B cell (primary cell): ENCODE measurements at regions not wholly inside any gene's neighbourhood (a gene's known extent, or its start where the extent isn't known, plus 50 kb on each side); places are given as distances from the start of the nearest gene placed in this dataset.

ENCODE experiments used
- ATAC-seq: fragments of 200-7000 bp; cut with Tn5 transposase; one replicate; pipeline ENCODE4 v1.10.0; 2021; ENCODE audit warnings: low read depth, mild to moderate bottlenecking, moderate number of reproducible peaks, moderate library complexity
- CTCF ChIA-PET: fragments of 350-600 bp; sonication (Branson Sonifier 250); formaldehyde crosslinking; loops from one replicate; lab custom pipeline; 2021; ENCODE audit warnings: antibody characterized with exemption, inconsistent platforms; lab: Charles Lee
- POLR2A ChIA-PET: fragments of 350-600 bp; sonication (Branson Sonifier 250); formaldehyde crosslinking; loops from one replicate; lab custom pipeline; 2021; ENCODE audit warnings: antibody characterized with exemption; lab: Charles Lee
- DNase-seq: peaks from one replicate; pipeline ENCODE4 v3.0.0; 2013
- H2AFZ ChIP-seq: 2 replicates; pipeline ENCODE4 v1.6.1; 2012; ENCODE audit warnings: mild to moderate bottlenecking, low read depth, low read length; ENCODE audit not compliant: insufficient read depth, poor library complexity, severe bottlenecking
- H3K27ac ChIP-seq, 2 donors: 1 replicate in 1 of 2; 2 replicates in 1 of 2; pipeline ENCODE4 v1.5.1; 2012 to 2013; ENCODE audit warnings: low read length in 2 of 2, mild to moderate bottlenecking in 2 of 2, moderate library complexity in 1 of 2
- H3K27me3 ChIP-seq, 4 experiments: fragments of 200-600 bp in 1 of 4; sonication (generic) in 1 of 4; replicated peaks in 1 of 4; 1 replicate in 2 of 4; 2 replicates in 2 of 4; pipeline versions ENCODE4 v1.6.1 to v1.7.0; 2013 to 2016; ENCODE audit warnings: low read length in 3 of 4, mild to moderate bottlenecking in 2 of 4, mixed read lengths in 1 of 4, moderate library complexity in 1 of 4; ENCODE audit not compliant: insufficient read depth in 4 of 4, control insufficient read depth in 3 of 4; ENCODE audit errors: control extremely low read depth in 1 of 4
- H3K36me3 ChIP-seq, 2 experiments: replicated peaks in 1 of 2; 1 replicate in 1 of 2; 2 replicates in 1 of 2; pipeline versions ENCODE4 v1.6.1 to v1.7.1; 2013; ENCODE audit warnings: low read length in 1 of 2; ENCODE audit not compliant: insufficient read depth in 2 of 2, control insufficient read depth in 1 of 2; ENCODE audit errors: control extremely low read depth in 1 of 2, extremely low read depth in 1 of 2
- H3K4me1 ChIP-seq, 2 donors: fragments of 200-600 bp in 1 of 2; sonication (generic) in 1 of 2; 1 replicate in 1 of 2; 2 replicates in 1 of 2; pipeline versions ENCODE4 v1.5.1 to v1.6.1; 2013 to 2017; ENCODE audit warnings: low read length in 2 of 2; ENCODE audit not compliant: control insufficient read depth in 2 of 2, insufficient read depth in 2 of 2
- H3K4me2 ChIP-seq: replicated peaks from 2 replicates; pipeline ENCODE3; 2012; ENCODE audit warnings: mild to moderate bottlenecking, low read depth, low read length; ENCODE audit not compliant: poor library complexity, severe bottlenecking
- H3K4me3 ChIP-seq, 5 experiments: fragments of 200-600 bp in 1 of 5; sonication (generic) in 1 of 5; 1 replicate in 3 of 5; 2 replicates in 2 of 5; pipeline versions ENCODE4 v1.5.1 to v1.7.0; 2011 to 2016; ENCODE audit warnings: low read length in 4 of 5, mild to moderate bottlenecking in 4 of 5, low read depth in 2 of 5, control low read depth in 1 of 5, moderate library complexity in 1 of 5; ENCODE audit not compliant: insufficient read depth in 1 of 5; ENCODE audit errors: control extremely low read depth in 1 of 5, extremely low read depth in 1 of 5
- H3K79me2 ChIP-seq: fragments of 200-600 bp; sonication (generic); one replicate; pipeline ENCODE4 v1.6.0; 2016; ENCODE audit warnings: low read length; ENCODE audit not compliant: control insufficient read depth, insufficient read depth
- H3K9ac ChIP-seq: fragments of 200-600 bp; sonication (generic); 2 replicates; pipeline ENCODE4 v1.6.1; 2017; ENCODE audit warnings: mild to moderate bottlenecking, low read length, moderate library complexity
- H3K9me3 ChIP-seq, 3 donors: one replicate each; pipeline versions ENCODE4 v1.6.1 to v1.7.1; 2013; ENCODE audit warnings: low read length in 2 of 3; ENCODE audit not compliant: control insufficient read depth in 2 of 3, insufficient read depth in 1 of 3; ENCODE audit errors: control extremely low read depth in 1 of 3
- H4K20me1 ChIP-seq: 2 replicates; pipeline ENCODE4 v1.6.0; 2012; ENCODE audit warnings: mild to moderate bottlenecking, low read length; ENCODE audit not compliant: insufficient read depth, control insufficient read depth, poor library complexity, severe bottlenecking
- H3K27ac Mint-ChIP-seq: one replicate; pipeline ENCODE4 v1.8.0; 2021; ENCODE audit warnings: mixed read lengths
- H3K27me3 Mint-ChIP-seq: one replicate; pipeline ENCODE4 v1.8.0; 2021; ENCODE audit warnings: mixed read lengths
- H3K4me1 Mint-ChIP-seq: one replicate; pipeline ENCODE4 v1.8.0; 2021; ENCODE audit warnings: mixed read lengths
- H3K4me3 Mint-ChIP-seq: one replicate; pipeline ENCODE4 v1.8.0; 2021; ENCODE audit warnings: mixed read lengths
- H3K9me3 Mint-ChIP-seq: one replicate; pipeline ENCODE4 v1.8.0; 2022; ENCODE audit warnings: mixed read lengths; ENCODE audit not compliant: insufficient read depth
- CTCF ChIP-seq: fragments of 200-600 bp; IDR thresholded peaks from one replicate; pipeline ENCODE4 v1.8.0; 2022; ENCODE audit warnings: antibody characterized with exemption, mild to moderate bottlenecking
- EZH2 ChIP-seq: IDR thresholded peaks from 2 replicates; pipeline ENCODE4 v1.6.1; 2012; ENCODE audit warnings: borderline replicate concordance, low read depth, mild to moderate bottlenecking, moderate library complexity, low read length; ENCODE audit not compliant: insufficient read depth, poor library complexity, severe bottlenecking
- WGBS: methylation state at CpG from one replicate; pipeline ENCODE4 v1.1.5; 2013; ENCODE audit warnings: missing lambda C conversion rate; ENCODE audit not compliant: insufficient coverage; 5-methylcytosine and 5-hydroxymethylcytosine counted together
- intact Hi-C: fragments of 100-400 bp; cut with micrococcal nuclease; formaldehyde crosslinking; loops from one replicate; pipeline ENCODE4 v1.10.0; 2022

- Histone ChIP-seq H3K4me3 (no peak overlapping the region), H3K4me1 (no peaks in the 10 kb centered on the region), H3K27ac (no peak overlapping the region), H3K9ac (no peak overlapping the region), H4K20me1 (no peaks in the 10 kb centered on the region), H3K27me3 (no peaks in the 10 kb centered on the region), H3K79me2 (no peaks in the 10 kb centered on the region), H3K4me2 (no peak overlapping the region), H2AFZ (no peak overlapping the region), H3K36me3 (no peaks in the 10 kb centered on the region), H3K9me3 (peaks cover 0 to 28% (median 22%) of the 10 kb centered on the region in 3 donors)
- Mint-ChIP-seq H3K27ac (no peak overlapping the region), H3K4me3 (no peak overlapping the region), H3K27me3 (no peaks in the 10 kb centered on the region), H3K4me1 (no peaks in the 10 kb centered on the region), H3K9me3 (no peaks in the 10 kb centered on the region)
- DNase-seq = no peak
- intact Hi-C loops = no loop called here
- ChIA-PET POLR2A (no interaction called here), CTCF (interaction anchor here (1.3 kb wide), 1 partner anchor 446 kb away, joined by 3 read pairs; no protein-coding TSS in a partner anchor)
- ATAC-seq = no peak
- TF ChIP-seq EZH2 (no peak), CTCF (no peak)
- 86% methylated on average over 7 of the region's 7 CpGs for WGBS
Observed at GRCh38 chr12:104828015-104828414, 130.1 kb downstream of the SLC41A2 start.

DNA sequence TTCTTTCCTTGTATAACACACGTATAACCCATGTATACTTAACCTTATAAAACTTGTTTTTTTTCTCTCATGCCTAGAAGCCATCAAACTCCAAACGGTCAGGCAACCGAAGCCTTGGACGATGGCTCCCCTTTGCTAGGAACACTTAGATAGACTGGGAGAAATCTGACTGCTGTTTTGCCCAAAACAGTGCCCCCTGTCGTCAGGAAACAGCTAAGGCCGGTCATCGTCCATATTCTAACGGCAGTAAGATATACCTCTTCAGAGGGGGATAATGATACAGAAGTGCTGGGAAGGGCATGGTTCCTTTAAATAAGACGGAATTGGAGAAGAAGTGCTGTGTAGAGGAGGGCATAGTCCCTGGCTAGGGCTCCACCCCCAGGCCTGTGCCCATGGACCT, 130.5 kb downstream of the SLC41A2 start:
- ATAC-seq (no peak), DNase-seq (peak; percentile 19)
- Mint-ChIP-seq H3K27me3 (no peaks in the 10 kb centered on the region), H3K4me1 (no peaks in the 10 kb centered on the region), H3K27ac (no peak overlapping the region), H3K9me3 (no peaks in the 10 kb centered on the region), H3K4me3 (no peak overlapping the region)
- TF ChIP-seq EZH2 = no peak
- TF ChIP-seq CTCF = peak; percentile 24
- Histone ChIP-seq H3K9me3 (peaks cover 0 to 28% (median 22%) of the 10 kb centered on the region in 3 donors), H3K4me3 (no peak overlapping the region), H3K9ac (no peak overlapping the region), H3K4me2 (no peak overlapping the region), H2AFZ (no peak overlapping the region), H3K4me1 (no peaks in the 10 kb centered on the region), H3K27me3 (no peaks in the 10 kb centered on the region), H3K27ac (no peak overlapping the region), H3K36me3 (no peaks in the 10 kb centered on the region), H3K79me2 (no peaks in the 10 kb centered on the region), H4K20me1 (no peaks in the 10 kb centered on the region)
- ChIA-PET CTCF (interaction anchor here (0.6 to 1.3 kb wide), 4 partner anchors 88 to 446 kb away, joined by 3 to 5 read pairs (median 3); no protein-coding TSS in a partner anchor), POLR2A (no interaction called here)
- intact Hi-C loops = no loop called here
- WGBS = 96% methylated on average over 9 of the region's 9 CpGs
